ENCODE measurements at regions not wholly inside any gene's neighbourhood (a gene's known extent, or its start where the extent isn't known, plus 50 kb on each side); places are given as distances from the start of the nearest gene placed in this dataset.
"Not testable (repeated sequence)": the region's sequence is repeated elsewhere in the genome, so short reads cannot be mapped to it uniquely, and the experiment has no call there.

DNA sequence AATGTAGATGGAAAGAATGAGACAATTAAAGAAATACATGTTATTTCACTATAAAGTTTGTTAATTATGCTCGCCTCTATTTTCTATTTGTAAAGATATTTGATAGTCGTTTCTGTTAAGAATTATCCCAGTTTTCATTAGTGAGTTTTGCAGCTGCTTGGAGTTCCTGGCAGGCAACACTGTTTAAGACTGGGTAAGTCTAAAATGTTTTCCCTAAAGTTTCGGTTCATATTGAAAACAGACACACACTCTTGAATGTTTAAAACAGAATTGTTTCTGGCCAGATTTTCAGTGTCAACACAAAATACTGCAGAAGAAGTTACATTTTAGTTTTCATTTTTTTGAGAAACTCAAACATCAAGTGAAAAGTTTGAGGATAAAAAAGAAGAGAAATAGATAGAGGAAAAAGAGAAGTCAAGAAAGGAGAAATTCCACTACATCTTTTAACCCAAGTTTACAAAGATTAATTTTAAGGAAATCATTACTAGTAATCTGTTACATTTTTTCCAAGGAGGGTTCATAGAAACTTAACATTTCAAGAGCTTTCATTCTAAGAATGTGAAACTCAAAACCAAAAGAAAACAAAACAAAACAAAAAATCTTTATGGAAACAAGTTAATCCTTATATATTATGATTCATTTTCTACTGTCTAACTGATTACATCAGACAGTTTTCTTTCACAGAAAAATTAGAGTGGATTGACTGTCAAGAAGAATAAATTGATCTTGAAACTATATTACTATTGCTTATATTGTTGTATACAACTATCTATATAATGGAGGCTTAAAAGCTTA lies 305.5 kb downstream of the FAT4 start:
- Histone ChIP-seq H3K27me3 (no peaks in the 10 kb centered on the region), H3K4me1 (no peaks in the 10 kb centered on the region), H3K4me3 (no peak overlapping the region), H3K9ac (no peak overlapping the region), H3K27ac (no peak overlapping the region), H4K20me1 (no peaks in the 10 kb centered on the region), H3K36me3 (no peaks in the 10 kb centered on the region), H3K9me3 (no peaks in the 10 kb centered on the region), H3K4me2 (no peak overlapping the region)
- TF ChIP-seq Cebpa-rat (IDR thresholded peaks at IDR 0.05), result no peak

DNA sequence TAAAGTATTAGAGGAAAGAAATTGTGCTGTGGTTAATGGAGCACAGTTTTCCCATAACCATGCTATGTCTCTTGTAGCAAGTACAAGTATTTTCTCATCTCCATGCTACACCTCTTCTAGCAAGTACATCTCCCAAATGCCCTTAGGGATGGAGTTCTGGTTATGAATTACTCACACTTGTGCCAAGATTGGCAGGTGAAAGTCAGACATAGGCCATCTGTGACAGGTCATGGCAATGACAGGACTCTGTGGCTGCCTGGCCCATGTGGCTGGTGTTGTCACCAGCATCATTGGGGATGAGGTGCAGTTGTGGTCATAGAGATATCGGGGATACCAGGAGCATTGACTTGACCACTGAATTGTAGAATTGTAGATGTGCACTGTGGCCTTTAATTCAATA lies 310.2 kb downstream of the FAT4 start:
- H3K36me3 ChIP-seq, result no peaks in the 10 kb centered on the region
- H3K4me1 ChIP-seq, result no peaks in the 10 kb centered on the region
- no peaks in the 10 kb centered on the region for H3K27me3 ChIP-seq
- no peak overlapping the region for H3K4me2 ChIP-seq
- H3K27ac ChIP-seq, result no peak overlapping the region
- H3K4me3 ChIP-seq, result no peak overlapping the region
- no peak overlapping the region for H3K9ac ChIP-seq
- no peaks in the 10 kb centered on the region for H4K20me1 ChIP-seq
- no peaks in the 10 kb centered on the region for H3K9me3 ChIP-seq
- TF ChIP-seq Cebpa-rat (IDR thresholded peaks at IDR 0.05), result no peak

DNA sequence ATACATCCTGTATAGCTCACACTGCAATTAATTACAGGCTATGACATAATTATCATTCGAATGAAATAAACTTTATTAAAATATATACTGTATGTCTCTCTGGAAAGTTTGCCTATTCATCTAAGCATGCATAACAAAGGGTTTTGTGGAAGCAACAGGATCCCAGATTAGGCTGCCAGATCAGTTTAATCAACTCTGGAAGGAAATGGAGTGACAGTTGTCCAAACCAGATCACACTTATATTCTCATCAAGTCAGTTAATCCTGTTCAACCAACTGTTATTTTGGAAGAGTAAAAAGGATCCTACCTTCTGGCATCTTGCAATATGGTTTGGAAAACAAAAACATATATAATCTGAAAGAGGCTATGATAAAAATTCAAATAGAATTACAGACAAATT lies 312.2 kb downstream of the FAT4 start:
- Histone ChIP-seq H3K9ac (no peak overlapping the region), H3K4me1 (no peaks in the 10 kb centered on the region), H4K20me1 (no peaks in the 10 kb centered on the region), H3K27me3 (no peaks in the 10 kb centered on the region), H3K36me3 (no peaks in the 10 kb centered on the region), H3K4me2 (no peak overlapping the region), H3K9me3 (no peaks in the 10 kb centered on the region), H3K27ac (no peak overlapping the region), H3K4me3 (no peak overlapping the region)
- TF ChIP-seq Cebpa-rat (IDR thresholded peaks at IDR 0.05), result no peak

DNA sequence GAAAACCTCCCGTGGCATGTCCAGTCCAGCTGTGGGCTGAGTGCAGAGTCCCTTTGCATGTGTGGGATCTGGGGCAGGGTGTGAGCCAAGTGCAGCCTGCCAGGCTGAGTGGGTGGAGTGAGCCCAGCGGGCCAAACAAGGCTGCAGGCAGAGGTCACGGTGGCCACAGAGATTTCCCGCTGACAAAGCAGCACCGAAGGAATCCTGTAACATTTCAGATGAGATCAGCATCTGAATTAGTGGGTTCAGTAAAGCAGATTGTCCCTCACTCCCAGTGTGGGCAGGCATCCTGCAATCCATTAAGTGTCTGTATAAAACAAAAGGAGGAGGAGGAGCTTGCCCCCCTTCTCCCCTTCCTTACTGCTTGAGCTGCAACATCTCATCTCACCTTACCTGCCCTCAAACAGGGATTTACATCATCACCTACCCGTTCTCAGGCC lies 324.4 kb downstream of the FAT4 start:
- H3K27me3 ChIP-seq, result no peaks in the 10 kb centered on the region
- H4K20me1 ChIP-seq, result no peaks in the 10 kb centered on the region
- H3K9me3 ChIP-seq, result no peaks in the 10 kb centered on the region
- no peaks in the 10 kb centered on the region for H3K4me1 ChIP-seq
- TF ChIP-seq Cebpa-rat (IDR thresholded peaks at IDR 0.05), result no peak
- no peak overlapping the region for H3K27ac ChIP-seq
- no peaks in the 10 kb centered on the region for H3K36me3 ChIP-seq
- no peak overlapping the region for H3K4me3 ChIP-seq
- no peak overlapping the region for H3K9ac ChIP-seq
- H3K4me2 ChIP-seq, result no peak overlapping the region

DNA sequence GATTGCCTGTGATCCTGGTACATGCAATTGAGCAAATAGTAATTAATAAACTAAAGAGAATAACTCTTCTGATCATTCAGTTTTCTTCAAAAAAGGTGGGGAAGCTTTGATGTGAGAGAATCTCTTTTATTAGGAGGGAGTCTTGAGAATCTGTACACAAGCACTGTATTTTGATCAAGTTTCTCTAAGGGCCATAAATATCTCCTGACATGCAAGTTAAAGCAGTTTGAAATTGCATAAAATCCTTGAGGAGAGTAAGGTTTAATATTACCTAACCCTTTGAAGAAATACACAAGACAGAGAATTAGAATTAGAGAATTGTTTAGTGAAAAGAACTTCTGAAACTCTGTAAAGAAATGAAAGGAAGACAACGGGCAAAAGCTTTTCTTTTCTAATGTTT lies 326.9 kb downstream of the FAT4 start:
- Histone ChIP-seq H3K4me1 (no peaks in the 10 kb centered on the region), H3K27ac (no peak overlapping the region), H3K27me3 (no peaks in the 10 kb centered on the region), H3K4me3 (no peak overlapping the region), H3K9me3 (no peaks in the 10 kb centered on the region), H3K36me3 (no peaks in the 10 kb centered on the region), H3K4me2 (no peak overlapping the region), H4K20me1 (no peaks in the 10 kb centered on the region), H3K9ac (no peak overlapping the region)
- TF ChIP-seq Cebpa-rat (IDR thresholded peaks at IDR 0.05), result no peak

DNA sequence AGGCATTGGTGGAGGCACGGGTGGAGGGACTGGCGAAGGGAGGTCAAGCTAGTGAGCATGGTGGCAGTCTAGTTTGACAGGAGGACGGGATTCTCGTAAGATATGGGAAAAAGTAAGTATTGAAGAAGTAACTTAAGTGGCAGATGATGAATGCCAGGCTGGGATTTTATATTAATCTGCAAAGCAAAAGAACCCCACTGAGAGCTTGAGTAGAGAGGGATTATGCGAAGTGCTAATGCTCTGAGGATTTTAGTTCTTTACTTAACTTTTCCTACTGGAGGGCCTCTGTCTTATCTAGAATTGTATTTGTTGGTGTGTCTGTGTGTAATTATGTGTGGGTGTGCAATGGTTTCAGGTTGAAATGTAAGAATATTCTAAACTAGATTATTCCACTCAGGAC lies 327.9 kb downstream of the FAT4 start:
- Histone ChIP-seq H3K4me1 (no peaks in the 10 kb centered on the region), H3K27me3 (no peaks in the 10 kb centered on the region), H3K4me3 (no peak overlapping the region), H3K27ac (no peak overlapping the region), H4K20me1 (no peaks in the 10 kb centered on the region), H3K9ac (no peak overlapping the region), H3K4me2 (no peak overlapping the region), H3K36me3 (no peaks in the 10 kb centered on the region), H3K9me3 (no peaks in the 10 kb centered on the region)
- no peak for TF ChIP-seq Cebpa-rat (IDR thresholded peaks at IDR 0.05)

DNA sequence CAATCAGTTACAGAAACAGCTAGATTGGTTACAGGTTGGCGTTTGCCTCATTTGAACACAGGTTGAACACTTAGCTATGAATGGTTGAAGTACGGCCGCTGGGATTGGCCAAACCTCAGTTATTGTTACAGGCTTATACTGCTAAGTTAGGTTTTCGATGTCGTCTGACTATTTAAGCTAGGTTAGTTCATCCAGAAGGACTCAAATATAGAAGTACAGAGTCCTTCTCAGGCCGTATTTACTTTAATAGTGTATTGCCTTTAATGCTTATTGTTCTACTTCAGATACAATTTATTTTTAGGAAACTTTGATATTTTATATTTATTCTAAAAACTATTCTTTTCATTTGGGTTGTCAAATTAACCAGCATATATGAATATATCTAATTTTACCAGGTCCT lies 334.7 kb downstream of the FAT4 start:
- Histone ChIP-seq H3K27me3 (no peaks in the 10 kb centered on the region), H3K9ac (no peak overlapping the region), H3K4me3 (no peak overlapping the region), H3K36me3 (no peaks in the 10 kb centered on the region), H3K4me2 (no peak overlapping the region), H4K20me1 (no peaks in the 10 kb centered on the region), H3K4me1 (no peaks in the 10 kb centered on the region), H3K9me3 (peaks cover 7% of the 10 kb centered on the region; the same call in 1 of the 2 replicates), H3K27ac (no peak overlapping the region)
- no peak for TF ChIP-seq Cebpa-rat (IDR thresholded peaks at IDR 0.05)

DNA sequence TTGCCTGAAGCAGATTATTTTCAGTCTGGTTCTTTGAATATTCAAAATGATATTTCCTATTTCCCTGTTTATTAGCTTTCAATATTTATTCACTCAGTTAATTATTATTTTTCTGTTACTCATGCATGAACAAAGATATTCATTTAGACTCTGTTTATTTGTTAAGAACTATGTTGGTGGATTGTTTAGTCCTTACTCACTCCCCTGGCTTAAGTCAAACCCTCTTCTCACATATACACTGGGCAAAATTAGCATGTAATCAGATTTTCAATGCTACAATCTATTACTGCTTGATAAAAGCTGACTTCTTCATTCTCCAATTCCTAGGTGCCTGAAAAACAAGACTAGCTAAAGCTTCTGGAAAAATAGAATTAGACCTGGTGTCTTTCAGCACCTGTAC lies 335.8 kb downstream of the FAT4 start:
- no peaks in the 10 kb centered on the region for H3K4me1 ChIP-seq
- no peaks in the 10 kb centered on the region for H3K36me3 ChIP-seq
- H3K9me3 ChIP-seq, result peaks cover 7% of the 10 kb centered on the region; the same call in 1 of the 2 replicates
- no peak overlapping the region for H3K9ac ChIP-seq
- H3K27me3 ChIP-seq, result no peaks in the 10 kb centered on the region
- H3K4me3 ChIP-seq, result no peak overlapping the region
- H3K4me2 ChIP-seq, result no peak overlapping the region
- H3K27ac ChIP-seq, result no peak overlapping the region
- no peaks in the 10 kb centered on the region for H4K20me1 ChIP-seq
- TF ChIP-seq Cebpa-rat (IDR thresholded peaks at IDR 0.05), result no peak

DNA sequence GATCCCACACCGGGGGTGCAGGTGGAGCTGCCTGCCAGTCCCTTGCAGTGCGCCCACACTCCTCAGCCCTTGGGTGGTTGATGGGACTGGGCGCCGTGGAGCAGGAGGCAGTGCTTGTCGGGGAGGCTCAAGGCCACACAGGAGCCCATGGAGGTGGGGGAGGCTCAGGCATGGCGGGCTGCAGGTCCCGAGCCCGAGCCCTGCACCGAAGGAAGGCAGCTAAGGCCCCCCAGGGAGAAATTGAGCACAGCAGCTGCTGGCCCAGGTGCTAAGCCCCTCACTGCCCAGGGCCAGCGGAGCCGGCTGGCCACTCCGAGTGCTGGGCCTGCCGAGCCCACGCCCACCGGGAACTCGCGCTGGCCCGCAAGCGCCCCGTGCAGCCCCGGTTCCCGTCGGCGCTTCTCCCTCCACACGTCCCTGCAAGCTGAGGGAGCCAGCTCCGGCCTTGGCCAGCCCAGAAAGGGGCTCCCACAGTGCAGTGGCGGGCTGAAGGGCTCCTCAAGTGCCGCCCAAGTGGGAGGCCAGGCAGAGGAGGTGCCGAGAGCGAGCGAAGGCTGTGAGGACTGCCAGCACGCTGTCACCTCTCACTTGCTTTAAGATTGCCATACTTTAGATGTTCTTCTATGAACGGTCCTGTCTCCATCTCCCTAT lies 337.1 kb downstream of the FAT4 start:
- H3K27me3 ChIP-seq, H3K9ac ChIP-seq, H3K4me2 ChIP-seq, H3K9me3 ChIP-seq, H3K27ac ChIP-seq, H4K20me1 ChIP-seq, H3K4me1 ChIP-seq, H3K4me3 ChIP-seq, H3K36me3 ChIP-seq: not testable (repeated sequence)

DNA sequence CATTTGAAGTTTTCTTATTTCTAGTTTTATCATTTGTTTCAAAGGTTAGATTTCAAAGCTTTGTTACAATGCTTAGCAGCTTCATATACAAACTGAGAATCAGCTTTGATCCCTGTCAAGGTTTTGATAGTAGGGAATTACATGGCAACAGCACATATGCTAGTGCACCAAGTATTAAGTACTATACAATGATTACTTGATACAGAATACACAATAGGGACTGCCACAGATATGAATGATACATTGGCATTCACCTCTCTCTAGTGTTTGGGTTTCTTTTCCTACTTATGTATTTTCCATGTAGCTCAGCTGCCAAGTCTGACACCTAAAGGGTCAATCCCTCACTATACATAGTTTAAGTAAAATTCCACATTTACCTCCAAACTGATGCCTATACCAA lies 344.0 kb downstream of the FAT4 start:
- no peak overlapping the region for H3K4me2 ChIP-seq
- no peaks in the 10 kb centered on the region for H3K27me3 ChIP-seq
- H3K9me3 ChIP-seq, result no peaks in the 10 kb centered on the region
- no peak overlapping the region for H3K27ac ChIP-seq
- no peaks in the 10 kb centered on the region for H3K4me1 ChIP-seq
- TF ChIP-seq Cebpa-rat (IDR thresholded peaks at IDR 0.05), result no peak
- no peaks in the 10 kb centered on the region for H4K20me1 ChIP-seq
- H3K4me3 ChIP-seq, result no peak overlapping the region
- H3K36me3 ChIP-seq, result no peaks in the 10 kb centered on the region
- H3K9ac ChIP-seq, result no peak overlapping the region

All from BLaER1 (cell line).